Tibial artery (tissue), 4 donors: ENCODE measurements at regions not wholly inside any gene's neighbourhood (a gene's known extent, or its start where the extent isn't known, plus 50 kb on each side); places are given as distances from the start of the nearest gene placed in this dataset.
"Not testable (repeated sequence)": the region's sequence is repeated elsewhere in the genome, so short reads cannot be mapped to it uniquely, and the experiment has no call there.

ENCODE experiments used
- DNase-seq, 2 donors: peaks; one replicate each; pipeline ENCODE4 v3.0.0-alpha.2; 2019
- H3K27ac ChIP-seq, 2 donors: fragments of 200-600 bp; sonication (generic) in 1 of 2; 1 replicate in 1 of 2; 2 replicates in 1 of 2; pipeline ENCODE4 v1.5.1; 2018 to 2019; ENCODE audit warnings: mild to moderate bottlenecking in 1 of 2
- H3K27me3 ChIP-seq, 2 donors: fragments of 200-600 bp; sonication (generic) in 1 of 2; one replicate each; pipeline versions ENCODE4 v1.5.1 to v1.6.0; 2016 to 2019
- H3K36me3 ChIP-seq, 3 donors: fragments of 200-600 bp; sonication (generic) in 2 of 3; one replicate each; pipeline ENCODE4 v1.5.1; 2016 to 2019; ENCODE audit warnings: mild to moderate bottlenecking in 2 of 3
- H3K4me1 ChIP-seq, 4 donors: fragments of 200-600 bp; sonication (generic) in 2 of 4; 1 replicate in 3 of 4; 2 replicates in 1 of 4; pipeline ENCODE4 v1.5.1; 2016 to 2019
- H3K4me3 ChIP-seq, 2 donors: fragments of 200-600 bp; sonication (generic) in 1 of 2; 1 replicate in 1 of 2; 2 replicates in 1 of 2; pipeline ENCODE4 v1.5.1; 2018 to 2019; ENCODE audit warnings: mild to moderate bottlenecking in 2 of 2
- H3K9me3 ChIP-seq, 3 donors: fragments of 200-600 bp; sonication (generic) in 1 of 3; one replicate each; pipeline ENCODE4 v1.5.1; 2016 to 2019
- intact Hi-C: fragments of 100-400 bp; cut with DNase I; formaldehyde crosslinking; loops from one replicate; pipeline ENCODE4 v1.15.0; 2023; ENCODE audit warnings: low total_unique reads

DNA sequence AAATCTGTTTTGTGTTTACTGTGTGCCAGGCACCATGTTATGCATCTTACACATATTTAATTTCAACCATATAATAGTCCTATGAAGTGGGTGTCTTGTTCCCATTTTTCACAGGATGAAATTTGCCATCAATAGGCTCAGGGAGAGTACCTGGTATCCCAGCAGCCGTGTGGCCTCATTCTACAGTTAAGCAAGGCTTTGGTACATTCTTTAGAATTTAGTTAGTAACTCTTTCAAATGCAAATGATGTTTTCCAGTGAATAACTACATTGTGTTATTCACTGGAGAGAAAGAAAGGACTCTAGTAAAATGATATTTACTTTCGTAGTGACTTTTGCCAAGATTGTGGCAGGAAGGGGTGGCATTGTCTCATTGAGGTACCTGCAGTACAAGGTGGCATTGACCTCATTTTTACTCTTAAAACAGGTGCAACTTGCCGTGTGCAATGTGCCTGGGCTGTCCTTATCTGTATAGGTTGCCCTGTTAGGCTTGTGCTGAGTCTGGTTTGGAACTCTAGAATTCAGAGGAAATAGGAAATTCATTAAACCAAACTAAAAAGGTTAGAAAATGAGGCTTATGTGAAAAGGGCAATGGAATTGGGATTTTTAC, 117.4 kb upstream of the NBPF8 start:
- H3K27me3 ChIP-seq, H3K27ac ChIP-seq, H3K36me3 ChIP-seq, H3K4me1 ChIP-seq, H3K4me3 ChIP-seq, DNase-seq, H3K9me3 ChIP-seq, intact Hi-C loops: not testable (repeated sequence)

DNA sequence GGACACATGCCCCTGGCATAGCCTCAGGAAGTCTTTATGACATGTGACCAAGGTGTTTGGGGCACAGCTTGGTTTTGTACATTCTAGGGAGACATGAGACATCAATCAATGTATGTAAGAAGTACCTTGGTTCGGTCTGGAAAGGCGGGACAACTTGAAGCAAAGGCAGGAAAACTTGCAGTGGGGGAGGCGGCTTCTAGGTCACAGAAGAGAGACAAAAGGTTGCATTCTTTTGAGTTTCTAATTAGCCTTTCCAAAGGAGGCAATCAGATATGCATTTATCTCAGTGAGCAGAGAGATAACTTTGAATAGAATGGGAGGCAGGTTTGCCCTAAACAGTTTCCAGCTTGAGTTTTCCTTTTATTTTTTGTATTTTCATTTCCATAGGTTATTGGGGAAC, 113.8 kb upstream of the SEC22B start:
- H3K36me3 ChIP-seq, H3K4me3 ChIP-seq, H3K9me3 ChIP-seq, H3K27ac ChIP-seq, H3K4me1 ChIP-seq, DNase-seq, H3K27me3 ChIP-seq, intact Hi-C loops: not testable (repeated sequence)

DNA sequence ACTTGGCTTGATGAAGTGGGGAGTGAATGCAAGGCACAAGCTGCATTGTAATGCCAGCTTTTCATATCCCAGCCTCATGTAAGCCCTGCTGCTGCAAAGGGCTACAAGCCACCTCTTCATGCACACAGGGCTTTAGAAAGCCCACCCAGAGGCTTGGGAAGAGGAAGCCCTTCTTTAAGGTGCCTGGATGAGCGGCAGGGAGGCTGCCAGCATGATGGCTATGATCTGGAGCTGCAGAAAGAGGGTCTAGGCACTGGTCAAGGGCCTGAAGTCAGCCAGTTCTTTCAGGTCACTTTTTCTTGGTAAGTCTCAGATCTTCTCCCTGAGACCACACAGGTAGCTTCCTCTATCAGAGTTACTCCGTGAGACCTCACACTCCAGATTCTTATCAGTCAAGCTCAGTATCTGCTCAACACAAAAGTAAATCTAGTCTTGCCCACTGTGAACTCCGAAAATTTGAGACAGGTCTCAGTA, 113.3 kb upstream of the SEC22B start:
- H3K4me1 ChIP-seq, H3K36me3 ChIP-seq, H3K4me3 ChIP-seq, DNase-seq, H3K27ac ChIP-seq, H3K9me3 ChIP-seq, H3K27me3 ChIP-seq, intact Hi-C loops: not testable (repeated sequence)

DNA sequence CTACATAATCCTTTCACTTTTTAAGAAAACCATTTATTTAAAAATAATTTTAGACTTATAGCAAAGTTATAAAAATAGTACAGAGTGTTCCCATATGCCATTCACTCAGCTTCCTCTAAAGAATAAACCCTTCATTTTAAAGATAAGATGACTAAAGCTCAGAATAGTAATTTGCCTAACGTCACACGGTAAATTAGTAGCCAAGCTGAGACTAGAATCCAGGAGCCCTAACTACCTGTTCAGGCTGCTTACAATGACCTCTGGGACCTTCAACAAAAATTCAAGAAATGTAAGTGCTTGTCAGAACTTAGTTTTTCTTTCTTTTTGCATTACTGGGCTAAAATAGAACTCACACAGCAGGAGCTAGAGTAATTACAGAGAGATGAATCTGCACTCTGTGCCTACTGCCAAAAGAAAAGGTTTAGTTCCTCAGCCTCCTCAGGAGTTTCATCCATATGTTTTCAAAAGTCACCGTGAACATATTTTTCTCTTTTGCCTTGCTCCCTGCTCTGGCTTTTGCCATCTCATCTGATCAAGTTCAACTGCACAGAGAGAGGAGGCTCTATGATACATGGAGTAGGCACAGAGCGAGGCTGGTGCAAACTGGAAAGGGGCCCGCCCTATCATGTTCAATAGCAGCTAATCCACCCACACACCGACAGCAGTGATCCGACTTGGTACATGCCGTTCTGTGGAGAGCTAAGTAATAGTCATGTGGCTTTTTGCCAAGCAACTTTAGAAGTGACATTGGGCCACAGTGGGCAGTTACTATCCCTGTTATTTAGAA, 112.7 kb upstream of the SEC22B start:
- H3K4me3 ChIP-seq, H3K36me3 ChIP-seq, H3K4me1 ChIP-seq, intact Hi-C loops, H3K27ac ChIP-seq, H3K9me3 ChIP-seq, H3K27me3 ChIP-seq, DNase-seq: not testable (repeated sequence)

DNA sequence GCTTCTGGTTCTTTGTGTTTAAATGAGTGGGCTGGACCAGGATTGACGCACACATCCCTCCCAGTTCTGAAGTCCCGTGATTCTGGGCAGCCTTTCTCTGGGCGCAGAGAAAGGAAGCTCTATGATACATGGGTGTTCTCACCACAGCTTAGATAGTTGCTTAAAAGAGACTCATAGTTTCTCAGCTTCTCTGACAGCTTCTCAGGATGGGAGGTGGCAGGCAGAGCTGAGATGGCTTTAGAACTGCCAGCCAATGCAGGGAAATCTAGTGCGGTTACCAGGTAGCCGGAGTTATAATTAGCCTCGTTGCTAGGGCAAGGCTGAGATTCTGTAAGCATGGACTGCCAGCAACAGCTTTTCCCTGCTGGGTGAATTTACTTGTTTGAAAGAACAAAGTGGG, 111.8 kb upstream of the SEC22B start:
- H3K27ac ChIP-seq, DNase-seq, H3K4me1 ChIP-seq, H3K4me3 ChIP-seq, H3K27me3 ChIP-seq, H3K36me3 ChIP-seq, intact Hi-C loops, H3K9me3 ChIP-seq: not testable (repeated sequence)

DNA sequence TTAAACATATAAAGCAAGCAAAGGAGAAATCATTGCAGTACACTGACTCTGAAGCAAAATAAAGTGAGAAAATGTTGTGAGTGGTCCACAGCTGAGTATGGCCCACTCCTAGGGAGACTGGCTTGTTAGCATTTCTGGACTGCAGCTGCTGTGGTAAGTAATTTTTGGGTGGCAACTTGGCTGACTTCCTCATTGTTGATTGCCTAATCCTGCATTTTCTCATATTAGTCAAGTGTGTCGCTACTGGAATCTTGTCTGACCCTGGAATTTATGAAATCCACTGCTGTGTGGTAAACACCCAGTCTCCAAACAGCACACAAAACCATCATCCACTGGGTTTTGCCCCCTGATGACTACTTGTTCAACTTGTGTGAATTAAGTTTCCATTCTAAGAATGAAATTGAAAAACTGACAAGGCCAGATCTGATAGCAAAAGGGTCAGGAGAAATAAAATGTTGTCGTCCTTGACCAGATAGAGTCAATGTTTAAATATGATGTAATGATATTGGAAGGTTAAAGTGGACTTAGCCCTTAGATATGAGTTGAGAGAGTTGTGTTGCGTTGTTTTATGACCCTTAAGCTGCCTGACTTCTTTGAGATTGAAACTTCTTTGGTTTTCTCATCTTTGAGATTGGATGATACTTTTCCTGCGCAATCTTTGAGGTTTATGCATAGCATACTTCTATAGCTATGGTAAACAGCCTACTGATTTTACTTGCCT, 106.6 kb upstream of the SEC22B start:
- DNase-seq, H3K4me1 ChIP-seq, H3K4me3 ChIP-seq, H3K36me3 ChIP-seq, H3K9me3 ChIP-seq, H3K27ac ChIP-seq, H3K27me3 ChIP-seq, intact Hi-C loops: not testable (repeated sequence)

DNA sequence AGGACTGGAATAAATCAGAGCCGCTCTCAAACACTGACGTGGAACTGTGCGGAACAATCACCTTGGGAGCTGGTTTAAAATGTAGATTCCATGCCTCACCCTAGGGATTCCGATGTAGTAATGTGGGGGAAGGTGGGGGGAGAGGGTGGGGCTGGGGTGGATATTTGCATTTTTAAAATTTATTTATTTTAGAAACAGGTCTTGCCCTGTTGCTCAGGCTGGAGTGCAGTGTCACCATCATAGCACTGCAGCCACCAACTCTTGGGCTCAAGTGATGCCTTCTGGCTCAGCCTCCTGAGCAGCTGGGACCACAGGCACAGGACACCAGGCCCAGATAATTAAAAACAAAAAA, 101.9 kb upstream of the SEC22B start:
- H3K4me1 ChIP-seq, H3K27ac ChIP-seq, H3K4me3 ChIP-seq, intact Hi-C loops, H3K36me3 ChIP-seq, H3K27me3 ChIP-seq, H3K9me3 ChIP-seq, DNase-seq: not testable (repeated sequence)

DNA sequence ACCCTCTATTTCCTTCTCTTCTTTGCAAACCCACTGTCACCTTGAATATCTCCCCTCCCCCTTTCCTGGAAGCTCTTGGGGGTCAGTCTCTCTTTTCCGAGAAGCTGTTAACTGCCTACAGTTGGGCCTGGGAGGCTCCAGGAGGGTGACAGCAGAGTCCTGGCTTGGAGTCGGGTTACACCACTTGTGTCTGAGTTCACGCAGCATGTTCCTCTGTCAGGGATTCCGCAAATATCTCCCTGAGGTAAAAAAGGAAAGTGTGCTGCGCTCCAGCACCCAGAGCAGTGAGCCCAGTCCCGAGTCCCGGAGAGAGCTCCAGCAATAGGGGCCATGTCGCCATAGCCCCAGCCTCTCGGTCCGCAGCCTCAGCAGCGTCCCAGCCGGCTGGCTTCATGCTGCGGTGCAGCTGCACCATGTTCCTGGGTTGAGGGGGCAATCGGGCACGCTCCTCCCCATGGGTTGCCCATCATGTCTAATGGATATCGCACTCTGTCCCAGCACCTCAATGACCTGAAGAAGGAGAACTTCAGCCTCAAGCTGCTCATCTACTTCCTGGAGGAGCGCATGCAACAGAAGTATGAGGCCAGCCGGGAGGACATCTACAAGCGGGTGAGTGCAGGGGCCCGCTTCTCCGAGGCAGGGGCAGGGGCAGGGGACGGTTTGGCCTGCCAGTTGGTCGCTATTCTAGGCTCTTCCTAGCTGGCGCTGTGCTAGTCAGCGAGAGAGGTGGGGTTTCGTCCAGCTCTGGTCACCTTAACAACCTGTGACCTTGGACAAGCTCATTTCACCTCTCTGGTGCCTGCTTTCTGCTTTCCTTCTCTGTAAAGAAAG, 101.3 kb upstream of the SEC22B start:
- H3K36me3 ChIP-seq, DNase-seq, H3K9me3 ChIP-seq, H3K27ac ChIP-seq, intact Hi-C loops, H3K4me1 ChIP-seq, H3K27me3 ChIP-seq, H3K4me3 ChIP-seq: not testable (repeated sequence)

DNA sequence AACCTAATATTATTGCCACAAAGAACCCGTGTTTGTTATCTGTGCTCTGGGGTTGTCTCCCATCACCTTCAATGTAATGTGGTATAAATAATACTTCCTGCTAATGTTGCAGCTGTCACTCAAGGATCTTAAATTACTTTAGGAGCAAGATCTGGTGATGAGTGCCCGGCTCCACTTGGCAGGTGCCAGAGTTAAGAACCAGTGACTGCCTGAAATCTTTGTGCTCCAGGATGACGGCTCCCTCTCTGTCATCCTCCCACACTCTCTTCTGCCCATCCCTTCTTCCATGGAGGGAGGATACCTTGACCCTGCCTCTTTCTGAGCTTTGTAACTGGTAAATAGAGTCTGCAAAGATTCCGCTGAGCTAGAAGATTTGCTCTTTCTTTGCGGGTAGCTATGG, 100.4 kb upstream of the SEC22B start:
- DNase-seq, H3K36me3 ChIP-seq, H3K9me3 ChIP-seq, H3K27me3 ChIP-seq, H3K4me3 ChIP-seq, intact Hi-C loops, H3K27ac ChIP-seq, H3K4me1 ChIP-seq: not testable (repeated sequence)

DNA sequence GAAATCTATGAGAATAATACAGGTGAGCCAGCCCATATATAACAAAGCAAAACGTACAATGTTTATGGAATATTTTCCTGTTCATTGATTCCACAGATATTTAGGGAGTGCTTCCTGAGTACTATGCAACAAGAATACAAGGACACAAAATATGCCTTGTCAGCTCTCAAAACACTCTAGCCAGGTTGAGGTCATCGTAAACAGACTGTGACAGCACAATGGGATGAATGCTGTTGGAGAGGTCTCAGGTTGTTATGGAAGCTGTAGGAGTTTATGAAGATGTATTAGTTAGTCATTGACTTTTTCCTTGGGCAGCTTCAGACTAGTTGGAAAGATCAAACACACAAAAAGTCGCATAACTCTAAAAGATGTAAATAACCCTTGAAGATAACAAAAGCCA, 98.1 kb upstream of the SEC22B start:
- H3K27ac ChIP-seq, DNase-seq, H3K27me3 ChIP-seq, H3K9me3 ChIP-seq, H3K4me3 ChIP-seq, intact Hi-C loops, H3K4me1 ChIP-seq, H3K36me3 ChIP-seq: not testable (repeated sequence)

DNA sequence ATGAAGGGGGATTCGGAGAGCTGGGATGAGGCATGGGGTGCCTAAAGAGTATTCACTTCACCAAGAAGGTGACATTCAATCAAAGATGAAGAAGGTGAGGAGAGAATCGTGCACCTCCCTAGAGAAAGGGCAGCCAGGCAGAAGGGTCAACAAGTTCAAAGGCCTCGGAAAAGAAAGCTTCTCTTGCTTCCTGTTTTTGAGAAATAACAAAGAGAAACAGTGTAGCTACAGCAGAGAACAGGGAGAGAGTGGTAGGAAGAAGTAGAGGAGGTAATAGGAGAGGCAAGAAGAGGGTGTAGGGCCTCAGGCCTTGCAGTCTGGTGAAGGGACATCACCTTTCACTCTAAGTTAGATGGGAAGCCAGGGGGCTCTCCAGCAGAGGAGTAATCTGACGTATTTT, 97.0 kb upstream of the SEC22B start:
- H3K4me3 ChIP-seq, H3K9me3 ChIP-seq, H3K36me3 ChIP-seq, H3K27me3 ChIP-seq, H3K27ac ChIP-seq, intact Hi-C loops, DNase-seq, H3K4me1 ChIP-seq: not testable (repeated sequence)

DNA sequence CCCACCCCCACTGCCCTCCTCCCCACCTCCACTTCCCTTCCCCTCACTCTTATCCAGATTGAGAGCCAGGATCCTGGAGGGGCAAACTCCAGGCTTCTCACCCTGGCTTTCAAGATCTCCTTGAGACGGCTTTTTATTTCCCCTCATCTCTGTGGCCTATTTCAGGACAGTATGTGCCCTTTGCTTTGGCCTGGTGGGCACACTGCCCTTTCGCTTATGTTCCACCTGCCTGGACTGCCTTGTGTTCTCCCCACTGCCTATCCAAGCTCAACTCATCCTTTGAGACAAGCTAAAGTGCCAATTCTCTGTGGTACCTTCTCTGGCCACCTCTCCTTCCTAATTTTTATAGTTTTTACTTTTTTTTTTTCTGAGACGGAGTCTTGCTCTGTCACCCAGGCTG, 95.9 kb upstream of the SEC22B start:
- H3K4me3 ChIP-seq, H3K9me3 ChIP-seq, H3K36me3 ChIP-seq, H3K4me1 ChIP-seq, intact Hi-C loops, DNase-seq, H3K27ac ChIP-seq, H3K27me3 ChIP-seq: not testable (repeated sequence)

DNA sequence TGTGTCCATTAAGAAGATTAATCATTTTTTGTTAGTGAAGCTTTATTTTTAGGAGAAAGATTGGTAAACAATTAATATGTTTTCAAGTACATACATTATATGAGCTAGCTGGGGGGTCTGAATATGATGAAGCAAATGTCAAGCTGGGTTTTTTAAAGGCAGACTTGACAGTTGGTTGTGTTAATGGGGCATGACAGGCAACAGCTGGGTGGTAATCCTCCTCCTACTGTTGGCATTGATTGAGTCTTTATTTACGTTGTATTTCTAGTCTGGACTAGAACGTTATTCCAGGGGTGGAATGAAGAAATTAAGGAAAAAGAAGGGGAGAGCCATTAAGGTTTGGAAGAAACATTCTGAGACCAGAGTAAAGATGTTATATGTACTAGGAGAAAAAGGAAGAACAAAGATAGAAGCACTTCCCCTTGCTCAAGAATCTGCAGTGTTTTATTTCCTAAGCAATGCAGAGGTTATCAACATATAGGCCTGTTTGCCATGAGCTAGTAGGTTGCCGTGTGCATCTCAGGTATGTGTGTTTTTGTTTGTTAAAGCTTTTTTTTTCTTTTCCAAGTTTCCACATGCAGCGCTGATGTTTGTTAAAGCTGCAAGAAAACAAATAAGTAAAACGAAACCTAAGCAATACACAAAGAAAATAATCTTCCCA, 95.4 kb upstream of the SEC22B start:
- H3K27ac ChIP-seq, H3K4me1 ChIP-seq, H3K4me3 ChIP-seq, H3K27me3 ChIP-seq, H3K9me3 ChIP-seq, intact Hi-C loops, DNase-seq, H3K36me3 ChIP-seq: not testable (repeated sequence)
